HepG2 (cell line): ENCODE measurements at regions not wholly inside any gene's neighbourhood (a gene's known extent, or its start where the extent isn't known, plus 50 kb on each side); places are given as distances from the start of the nearest gene placed in this dataset.
A peak's percentile ranks its signal among the peaks of the same experiment; 100 is the strongest.

Source experiments
- CREBL2 ChIP-seq: sonication (generic); formaldehyde crosslinking; IDR thresholded peaks from 2 replicates; pipeline ENCODE4 v1.8.1; 2023; ENCODE audit warnings: missing genetic modification reagents, mild to moderate bottlenecking, borderline replicate concordance
- DNMT3B ChIP-seq: conservative IDR thresholded peaks from 2 replicates; pipeline ENCODE4 v1.6.1; 2016; ENCODE audit warnings: missing biosample characterization, control low read depth
- KDM2A ChIP-seq: sonication (generic); formaldehyde crosslinking; IDR thresholded peaks from 2 replicates; pipeline ENCODE4 v1.4.0; 2020; ENCODE audit warnings: low read depth, missing genetic modification reagents, borderline replicate concordance
- PRMT3 ChIP-seq: sonication (generic); formaldehyde crosslinking; IDR thresholded peaks from 2 replicates; pipeline ENCODE4 v1.8.1; 2022; ENCODE audit warnings: low read depth, mild to moderate bottlenecking, moderate library complexity, missing genetic modification reagents, borderline replicate concordance
- RBAK ChIP-seq: sonication (generic); formaldehyde crosslinking; IDR thresholded peaks from 2 replicates; pipeline ENCODE4 v1.5.1; 2020; ENCODE audit warnings: mild to moderate bottlenecking, missing genetic modification reagents
- RBM22 ChIP-seq: fragments of 200-400 bp; formaldehyde crosslinking; optimal IDR thresholded peaks from 2 replicates; pipeline ENCODE3; 2017; ENCODE audit warnings: mild to moderate bottlenecking, low read length, moderate library complexity
- YY1 ChIP-seq: IDR thresholded peaks from 2 replicates; pipeline ENCODE4 v1.6.1; 2011; ENCODE audit warnings: low read length, low read depth, moderate library complexity, mild to moderate bottlenecking; ENCODE audit not compliant: insufficient read depth, insufficient replicate concordance
- ZFY ChIP-seq: sonication (generic); formaldehyde crosslinking; IDR thresholded peaks from 2 replicates; pipeline ENCODE4 v1.4.0; 2020; ENCODE audit warnings: missing genetic modification reagents
- ZNF124 ChIP-seq: sonication (generic); formaldehyde crosslinking; IDR thresholded peaks from 2 replicates; pipeline ENCODE4 v1.4.0; 2020; ENCODE audit warnings: missing genetic modification reagents
- ZNF501 ChIP-seq: sonication (generic); formaldehyde crosslinking; IDR thresholded peaks from 2 replicates; pipeline ENCODE4 v1.5.1; 2020; ENCODE audit warnings: mild to moderate bottlenecking, moderate library complexity, missing genetic modification reagents
- ZNF616 ChIP-seq: sonication (generic); formaldehyde crosslinking; IDR thresholded peaks from 2 replicates; pipeline ENCODE4 v1.5.0; 2020; ENCODE audit warnings: low read depth, mild to moderate bottlenecking, missing genetic modification reagents
- ZNF629 ChIP-seq: sonication (generic); formaldehyde crosslinking; conservative IDR thresholded peaks from 2 replicates; pipeline ENCODE4 v1.5.0; 2020; ENCODE audit warnings: missing genetic modification reagents
- ZSCAN29 ChIP-seq: sonication (generic); formaldehyde crosslinking; conservative IDR thresholded peaks from 2 replicates; pipeline ENCODE4 v1.4.0; 2020; ENCODE audit warnings: mild to moderate bottlenecking, missing genetic modification reagents
- TF ChIP-seq, protein P1 (sequence below): sonication (generic); formaldehyde crosslinking; IDR thresholded peaks from 2 replicates; pipeline ENCODE4 v1.4.0; 2020; ENCODE audit warnings: missing genetic modification reagents
- TF ChIP-seq, protein P2 (sequence below), 2 experiments: sonication (generic) in 1 of 2; formaldehyde crosslinking in 1 of 2; IDR thresholded peaks; 2 replicates each; pipeline versions ENCODE4 v1.4.0 to v1.6.1; 2018 to 2020; ENCODE audit warnings: missing genetic modification reagents in 2 of 2, borderline replicate concordance in 1 of 2, low read depth in 1 of 2, mild to moderate bottlenecking in 1 of 2, missing biosample characterization in 1 of 2

DNA sequence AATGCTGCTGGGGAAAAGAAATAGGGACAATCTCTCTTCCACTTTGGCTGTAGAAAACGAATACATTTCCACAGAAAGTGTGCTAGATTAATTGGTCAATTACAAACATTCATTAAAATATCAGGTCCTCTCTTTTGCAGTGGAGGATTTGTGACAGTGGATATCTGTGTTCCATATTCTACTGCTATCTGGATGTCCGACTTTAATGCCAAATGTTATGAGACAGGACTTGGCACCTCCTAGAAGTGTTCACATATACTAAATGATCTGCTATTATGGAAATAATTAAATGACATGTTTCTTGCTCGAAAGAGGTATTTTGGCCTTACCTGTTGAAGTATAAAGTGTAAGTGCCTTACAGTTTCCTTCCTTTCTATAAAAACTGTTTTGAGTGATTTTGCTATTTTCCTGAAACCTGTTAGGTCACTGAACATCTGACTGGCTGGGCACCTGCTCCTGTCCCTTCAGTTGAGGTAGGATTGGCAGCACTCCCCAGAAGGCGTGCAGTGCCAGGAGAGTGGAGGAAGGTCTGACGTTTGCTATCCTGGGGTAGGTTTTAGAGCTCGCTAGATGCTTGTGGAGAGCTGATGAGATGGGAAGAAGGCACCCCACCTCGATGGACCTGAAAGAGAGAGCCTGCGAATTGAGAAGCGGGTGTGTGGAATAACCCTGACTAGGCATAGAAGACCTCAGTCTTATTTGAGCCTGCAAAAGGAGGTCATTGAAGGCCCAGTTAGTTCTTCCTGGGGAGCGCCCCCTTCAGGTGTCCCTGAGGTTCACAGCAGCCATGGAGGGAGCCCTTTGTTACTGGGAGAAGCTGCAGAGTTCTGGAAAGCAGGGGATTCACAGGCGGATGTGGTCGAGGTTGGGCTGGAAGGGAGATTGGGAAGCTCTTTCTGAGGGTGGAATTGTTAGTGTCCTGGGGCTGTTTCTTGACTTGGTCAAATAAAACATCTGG is 159.4 kb upstream of the ZNF267 start (continued):
- TF ChIP-seq ZFY (CRISPR knock-in tag) (peak; percentile 41; the same call in 1 of the 2 replicates), PRMT3 (CRISPR knock-in tag) (0 out of 2 replicates have a peak, but pooled peaks have one; percentile 62), RBM22 (peak; percentile 67), CREBL2 (0 out of 2 replicates have a peak, but pooled peaks have one; percentile 35), ZNF124 (CRISPR knock-in tag) (0 out of 2 replicates have a peak, but pooled peaks have one; percentile 40), YY1 (peak; percentile 50), DNMT3B (CRISPR knock-in tag) (no peak), ZNF501 (peak; percentile 29; the same call in 1 of the 2 replicates), KDM2A (CRISPR knock-in tag) (no peak; the same call in 1 of the 2 replicates), ZSCAN29 (CRISPR knock-in tag) (no peak), RBAK (CRISPR knock-in tag) (peak; percentile 91; the same call in 1 of the 2 replicates), ZNF616 (CRISPR knock-in tag) (no peak), ZNF629 (CRISPR knock-in tag) (0 out of 2 replicates have a peak, but pooled peaks have one; percentile 9)
- TF ChIP-seq, protein P1, sequence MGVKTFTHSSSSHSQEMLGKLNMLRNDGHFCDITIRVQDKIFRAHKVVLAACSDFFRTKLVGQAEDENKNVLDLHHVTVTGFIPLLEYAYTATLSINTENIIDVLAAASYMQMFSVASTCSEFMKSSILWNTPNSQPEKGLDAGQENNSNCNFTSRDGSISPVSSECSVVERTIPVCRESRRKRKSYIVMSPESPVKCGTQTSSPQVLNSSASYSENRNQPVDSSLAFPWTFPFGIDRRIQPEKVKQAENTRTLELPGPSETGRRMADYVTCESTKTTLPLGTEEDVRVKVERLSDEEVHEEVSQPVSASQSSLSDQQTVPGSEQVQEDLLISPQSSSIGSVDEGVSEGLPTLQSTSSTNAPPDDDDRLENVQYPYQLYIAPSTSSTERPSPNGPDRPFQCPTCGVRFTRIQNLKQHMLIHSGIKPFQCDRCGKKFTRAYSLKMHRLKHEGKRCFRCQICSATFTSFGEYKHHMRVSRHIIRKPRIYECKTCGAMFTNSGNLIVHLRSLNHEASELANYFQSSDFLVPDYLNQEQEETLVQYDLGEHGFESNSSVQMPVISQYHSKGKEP (CRISPR knock-in tag): no peak
- TF ChIP-seq, protein P2, sequence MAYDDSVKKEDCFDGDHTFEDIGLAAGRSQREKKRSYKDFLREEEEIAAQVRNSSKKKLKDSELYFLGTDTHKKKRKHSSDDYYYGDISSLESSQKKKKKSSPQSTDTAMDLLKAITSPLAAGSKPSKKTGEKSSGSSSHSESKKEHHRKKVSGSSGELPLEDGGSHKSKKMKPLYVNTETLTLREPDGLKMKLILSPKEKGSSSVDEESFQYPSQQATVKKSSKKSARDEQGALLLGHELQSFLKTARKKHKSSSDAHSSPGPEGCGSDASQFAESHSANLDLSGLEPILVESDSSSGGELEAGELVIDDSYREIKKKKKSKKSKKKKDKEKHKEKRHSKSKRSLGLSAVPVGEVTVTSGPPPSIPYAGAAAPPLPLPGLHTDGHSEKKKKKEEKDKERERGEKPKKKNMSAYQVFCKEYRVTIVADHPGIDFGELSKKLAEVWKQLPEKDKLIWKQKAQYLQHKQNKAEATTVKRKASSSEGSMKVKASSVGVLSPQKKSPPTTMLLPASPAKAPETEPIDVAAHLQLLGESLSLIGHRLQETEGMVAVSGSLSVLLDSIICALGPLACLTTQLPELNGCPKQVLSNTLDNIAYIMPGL (CRISPR knock-in tag; IDR thresholded peaks at IDR 0.05; ENCODE audit: borderline replicate concordance in 1 of 2, low read depth in 1 of 2): peak; percentile 63 to 78
